Smooth muscle cell (in vitro differentiated cells): ENCODE measurements at regions not wholly inside any gene's neighbourhood (a gene's known extent, or its start where the extent isn't known, plus 50 kb on each side); places are given as distances from the start of the nearest gene placed in this dataset.

Experiments used
- DNase-seq: peaks from one replicate; lab custom pipeline; 2025; ENCODE audit not compliant: unreplicated experiment; lab: John Stamatoyannopoulos, UW
- H2AFZ ChIP-seq: fragments of 200-600 bp; sonication (generic); 2 replicates; pipeline ENCODE4 v1.6.0; 2016; ENCODE audit warnings: antibody characterized with exemption, low read depth, mild to moderate bottlenecking
- H3F3A ChIP-seq: fragments of 200-600 bp; sonication (generic); 2 replicates; pipeline ENCODE4 v1.6.0; 2017; ENCODE audit warnings: antibody characterized with exemption, low read depth
- H3K27ac ChIP-seq: fragments of 200-600 bp; sonication (generic); 2 replicates; pipeline ENCODE4 v1.5.1; 2016; ENCODE audit warnings: low read depth, mild to moderate bottlenecking
- H3K27me3 ChIP-seq: fragments of 200-600 bp; sonication (generic); 2 replicates; pipeline ENCODE4 v1.6.1; 2016; ENCODE audit warnings: low read depth, mild to moderate bottlenecking
- H3K36me3 ChIP-seq: fragments of 200-600 bp; sonication (generic); 2 replicates; pipeline ENCODE4 v1.5.1; 2016; ENCODE audit warnings: low read depth
- H3K4me1 ChIP-seq: fragments of 200-600 bp; sonication (generic); 2 replicates; pipeline ENCODE4 v1.5.1; 2016; ENCODE audit warnings: low read depth
- H3K4me2 ChIP-seq: fragments of 200-600 bp; sonication (generic); 2 replicates; pipeline ENCODE4 v1.6.0; 2016; ENCODE audit warnings: mild to moderate bottlenecking
- H3K4me3 ChIP-seq: fragments of 200-600 bp; sonication (generic); 2 replicates; pipeline ENCODE4 v1.5.1; 2016; ENCODE audit warnings: mild to moderate bottlenecking
- H3K79me2 ChIP-seq: fragments of 200-600 bp; sonication (generic); 2 replicates; pipeline ENCODE4 v1.6.0; 2016; ENCODE audit warnings: low read depth, mild to moderate bottlenecking
- H3K9ac ChIP-seq: fragments of 200-600 bp; sonication (generic); 2 replicates; pipeline ENCODE4 v1.6.0; 2016; ENCODE audit warnings: low read depth
- H3K9me3 ChIP-seq: fragments of 200-600 bp; sonication (generic); replicated peaks from 2 replicates; pipeline ENCODE4 v1.5.1; 2016; ENCODE audit warnings: low read depth
- H4K20me1 ChIP-seq: fragments of 200-600 bp; sonication (generic); 2 replicates; pipeline ENCODE4 v1.6.0; 2016; ENCODE audit warnings: low read depth
- CTCF ChIP-seq: fragments of 200-600 bp; sonication (generic); IDR thresholded peaks from 2 replicates; pipeline ENCODE4 v1.5.1; 2017; ENCODE audit warnings: borderline replicate concordance, mild to moderate bottlenecking, antibody characterized with exemption; ENCODE audit not compliant: insufficient read depth, poor library complexity, severe bottlenecking
- WGBS: methylation state at CpG from one replicate; pipeline ENCODE4 v1.1.7; 2016; ENCODE audit warnings: low lambda C conversion rate; 5-methylcytosine and 5-hydroxymethylcytosine counted together

GRCh38 chr5:128913551-128913950 is 51.7 kb upstream of the SLC27A6 start:
- Histone ChIP-seq H3K4me3 (no peak overlapping the region), H3K79me2 (no peaks in the 10 kb centered on the region), H3K36me3 (no peaks in the 10 kb centered on the region), H3F3A (no peaks in the 10 kb centered on the region), H4K20me1 (no peaks in the 10 kb centered on the region), H3K27me3 (no peaks in the 10 kb centered on the region), H3K9ac (no peak overlapping the region), H2AFZ (no peak overlapping the region), H3K9me3 (no peaks in the 10 kb centered on the region), H3K4me1 (no peaks in the 10 kb centered on the region), H3K27ac (no peak overlapping the region), H3K4me2 (no peak overlapping the region)
- WGBS = 87% methylated on average over 1 of the region's 1 CpG
- TF ChIP-seq CTCF = no peak
- DNase-seq = no peak
